Umbilical cord (tissue), 1 donor: ENCODE measurements at regions not wholly inside any gene's neighbourhood (a gene's known extent, or its start where the extent isn't known, plus 50 kb on each side); places are given as distances from the start of the nearest gene placed in this dataset.
A peak's percentile ranks its signal among the peaks of the same experiment; 100 is the strongest.

Experiments
- DNase-seq: peaks from one replicate; pipeline ENCODE4 v3.0.0-alpha.2; 2015; ENCODE audit warnings: low spot score

GRCh38 chr3:182575941-182576340, 217.4 kb upstream of the ATP11B start:
- no peak for DNase-seq

- no peak for DNase-seq
These were observed 209.8 kb upstream of the ATP11B start for GRCh38 chr3:182583545-182583944.

- no peak for DNase-seq
These were observed 207.7 kb upstream of the ATP11B start for GRCh38 chr3:182585532-182586150.

- no peak for DNase-seq
These were observed 200.6 kb upstream of the ATP11B start for GRCh38 chr3:182592747-182593146.

GRCh38 chr3:182596676-182597410, 196.5 kb upstream of the ATP11B start:
- DNase-seq, result no peak

- DNase-seq, result peak; percentile 48
These were observed 195.7 kb upstream of the ATP11B start for GRCh38 chr3:182597621-182598041.

GRCh38 chr3:182601597-182601996, 191.7 kb upstream of the ATP11B start:
- DNase-seq, result no peak

GRCh38 chr3:182603501-182603900, 189.8 kb upstream of the ATP11B start:
- no peak for DNase-seq

GRCh38 chr3:182605882-182606611, 187.3 kb upstream of the ATP11B start:
- no peak for DNase-seq

- no peak for DNase-seq
These were observed 186.3 kb upstream of the ATP11B start for GRCh38 chr3:182606905-182607504.

GRCh38 chr3:182608832-182609231, 184.5 kb upstream of the ATP11B start:
- peak; percentile 13 for DNase-seq

- peak; percentile 40 for DNase-seq
These were observed 183.6 kb upstream of the ATP11B start for GRCh38 chr3:182609575-182610156.

GRCh38 chr3:182612332-182612731, 181.0 kb upstream of the ATP11B start:
- no peak for DNase-seq

- DNase-seq, result no peak
These were observed 175.8 kb upstream of the ATP11B start for GRCh38 chr3:182617500-182617899.

- DNase-seq, result peak; percentile 44
These were observed 175.1 kb upstream of the ATP11B start for GRCh38 chr3:182618085-182618732.

- no peak for DNase-seq
These were observed 174.2 kb upstream of the ATP11B start for GRCh38 chr3:182618981-182619591.

GRCh38 chr3:182620723-182621434, 172.4 kb upstream of the ATP11B start:
- DNase-seq, result no peak

- DNase-seq, result no peak
These were observed 171.7 kb upstream of the ATP11B start for GRCh38 chr3:182621435-182622240.

- no peak for DNase-seq
These were observed 171.1 kb upstream of the ATP11B start for GRCh38 chr3:182622241-182622545.
